Fibroblast of pulmonary artery (primary cell): ENCODE measurements at regions not wholly inside any gene's neighbourhood (a gene's known extent, or its start where the extent isn't known, plus 50 kb on each side); places are given as distances from the start of the nearest gene placed in this dataset.

Experiments
- DNase-seq: peaks from one replicate; pipeline ENCODE4 v3.0.0-alpha.2; 2010; ENCODE audit warnings: low read depth
- H3K4me3 ChIP-seq: replicated peaks from 2 replicates; pipeline ENCODE4 v1.5.1; 2011; ENCODE audit warnings: low read depth, mild to moderate bottlenecking, control low read depth, low read length, moderate library complexity
- TF ChIP-seq, protein P1 (sequence below): IDR thresholded peaks from 2 replicates; pipeline ENCODE4 v1.5.1; 2011; ENCODE audit warnings: mild to moderate bottlenecking, control low read depth, low read length, inconsistent platforms; ENCODE audit errors: missing control alignments

GRCh38 chrX:132270699-132271098 lies 51.5 kb upstream of the RAP2C start:
- DNase-seq = peak; percentile 86
- TF ChIP-seq, protein P1, sequence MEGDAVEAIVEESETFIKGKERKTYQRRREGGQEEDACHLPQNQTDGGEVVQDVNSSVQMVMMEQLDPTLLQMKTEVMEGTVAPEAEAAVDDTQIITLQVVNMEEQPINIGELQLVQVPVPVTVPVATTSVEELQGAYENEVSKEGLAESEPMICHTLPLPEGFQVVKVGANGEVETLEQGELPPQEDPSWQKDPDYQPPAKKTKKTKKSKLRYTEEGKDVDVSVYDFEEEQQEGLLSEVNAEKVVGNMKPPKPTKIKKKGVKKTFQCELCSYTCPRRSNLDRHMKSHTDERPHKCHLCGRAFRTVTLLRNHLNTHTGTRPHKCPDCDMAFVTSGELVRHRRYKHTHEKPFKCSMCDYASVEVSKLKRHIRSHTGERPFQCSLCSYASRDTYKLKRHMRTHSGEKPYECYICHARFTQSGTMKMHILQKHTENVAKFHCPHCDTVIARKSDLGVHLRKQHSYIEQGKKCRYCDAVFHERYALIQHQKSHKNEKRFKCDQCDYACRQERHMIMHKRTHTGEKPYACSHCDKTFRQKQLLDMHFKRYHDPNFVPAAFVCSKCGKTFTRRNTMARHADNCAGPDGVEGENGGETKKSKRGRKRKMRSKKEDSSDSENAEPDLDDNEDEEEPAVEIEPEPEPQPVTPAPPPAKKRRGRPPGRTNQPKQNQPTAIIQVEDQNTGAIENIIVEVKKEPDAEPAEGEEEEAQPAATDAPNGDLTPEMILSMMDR = no peak
- H3K4me3 ChIP-seq = no peak overlapping the region

GRCh38 chrX:132270021-132270420 lies 50.8 kb upstream of the RAP2C start:
- no peak overlapping the region for H3K4me3 ChIP-seq
- DNase-seq = no peak
- TF ChIP-seq, protein P1 = no peak
